GM12892 (cell line): ENCODE measurements at regions not wholly inside any gene's neighbourhood (a gene's known extent, or its start where the extent isn't known, plus 50 kb on each side); places are given as distances from the start of the nearest gene placed in this dataset.
"Not testable (repeated sequence)": the region's sequence is repeated elsewhere in the genome, so short reads cannot be mapped to it uniquely, and the experiment has no call there.

ENCODE experiments used
- DNase-seq: peaks from one replicate; pipeline ENCODE4 v3.0.0; 2011; ENCODE audit not compliant: insufficient read length
- FAIRE-seq: peaks from 2 replicates; lab custom pipeline; 2011; peaks lifted over from hg19 to GRCh38; lab: Jason Lieb, UNC

DNA sequence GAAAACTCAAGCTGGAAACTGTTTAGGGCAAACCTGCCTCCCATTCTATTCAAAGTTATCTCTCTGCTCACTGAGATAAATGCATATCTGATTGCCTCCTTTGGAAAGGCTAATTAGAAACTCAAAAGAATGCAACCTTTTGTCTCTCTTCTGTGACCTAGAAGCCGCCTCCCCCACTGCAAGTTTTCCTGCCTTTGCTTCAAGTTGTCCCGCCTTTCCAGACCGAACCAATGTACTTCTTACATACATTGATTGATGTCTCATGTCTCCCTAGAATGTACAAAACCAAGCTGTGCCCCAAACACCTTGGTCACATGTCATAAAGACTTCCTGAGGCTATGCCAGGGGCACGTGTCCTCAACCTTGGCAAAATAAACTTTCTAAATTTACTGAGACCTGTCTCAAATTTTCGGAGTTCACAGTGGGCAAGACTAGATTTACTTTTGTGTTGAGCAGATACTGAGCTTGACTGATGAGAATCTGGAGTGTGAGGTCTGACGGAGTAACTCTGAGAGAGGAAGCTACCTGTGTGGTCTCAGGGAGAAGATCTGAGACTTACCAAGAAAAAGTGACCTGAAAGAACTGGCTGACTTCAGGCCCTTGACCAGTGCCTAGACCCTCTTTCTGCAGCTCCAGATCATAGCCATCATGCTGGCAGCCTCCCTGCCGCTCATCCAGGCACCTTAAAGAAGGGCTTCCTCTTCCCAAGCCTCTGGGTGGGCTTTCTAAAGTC is 124.7 kb upstream of the NBPF9 start:
- not testable (repeated sequence) for FAIRE-seq, DNase-seq

DNA sequence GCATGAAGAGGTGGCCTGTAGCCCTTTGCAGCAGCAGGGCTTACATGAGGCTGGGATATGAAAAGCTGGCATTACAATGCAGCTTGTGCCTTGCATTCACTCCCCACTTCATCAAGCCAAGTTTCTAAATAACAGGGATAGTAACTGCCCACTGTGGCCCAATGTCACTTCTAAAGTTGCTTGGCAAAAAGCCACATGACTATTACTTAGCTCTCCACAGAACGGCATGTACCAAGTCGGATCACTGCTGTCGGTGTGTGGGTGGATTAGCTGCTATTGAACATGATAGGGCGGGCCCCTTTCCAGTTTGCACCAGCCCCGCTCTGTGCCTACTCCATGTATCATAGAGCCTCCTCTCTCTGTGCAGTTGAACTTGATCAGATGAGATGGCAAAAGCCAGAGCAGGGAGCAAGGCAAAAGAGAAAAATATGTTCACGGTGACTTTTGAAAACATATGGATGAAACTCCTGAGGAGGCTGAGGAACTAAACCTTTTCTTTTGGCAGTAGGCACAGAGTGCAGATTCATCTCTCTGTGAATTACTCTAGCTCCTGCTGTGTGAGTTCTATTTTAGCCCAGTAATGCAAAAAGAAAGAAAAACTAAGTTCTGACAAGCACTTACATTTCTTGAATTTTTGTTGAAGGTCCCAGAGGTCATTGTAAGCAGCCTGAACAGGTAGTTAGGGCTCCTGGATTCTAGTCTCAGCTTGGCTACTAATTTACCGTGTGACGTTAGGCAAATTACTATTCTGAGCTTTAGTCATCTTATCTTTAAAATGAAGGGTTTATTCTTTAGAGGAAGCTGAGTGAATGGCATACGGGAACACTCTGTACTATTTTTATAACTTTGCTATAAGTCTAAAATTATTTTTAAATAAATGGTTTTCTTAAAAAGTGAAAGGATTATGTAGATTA is 125.6 kb upstream of the NBPF9 start:
- not testable (repeated sequence) for DNase-seq, FAIRE-seq

GRCh38 chr1:149229813-149230212 is 126.5 kb upstream of the NBPF9 start:
- not testable (repeated sequence) for DNase-seq, FAIRE-seq

DNA sequence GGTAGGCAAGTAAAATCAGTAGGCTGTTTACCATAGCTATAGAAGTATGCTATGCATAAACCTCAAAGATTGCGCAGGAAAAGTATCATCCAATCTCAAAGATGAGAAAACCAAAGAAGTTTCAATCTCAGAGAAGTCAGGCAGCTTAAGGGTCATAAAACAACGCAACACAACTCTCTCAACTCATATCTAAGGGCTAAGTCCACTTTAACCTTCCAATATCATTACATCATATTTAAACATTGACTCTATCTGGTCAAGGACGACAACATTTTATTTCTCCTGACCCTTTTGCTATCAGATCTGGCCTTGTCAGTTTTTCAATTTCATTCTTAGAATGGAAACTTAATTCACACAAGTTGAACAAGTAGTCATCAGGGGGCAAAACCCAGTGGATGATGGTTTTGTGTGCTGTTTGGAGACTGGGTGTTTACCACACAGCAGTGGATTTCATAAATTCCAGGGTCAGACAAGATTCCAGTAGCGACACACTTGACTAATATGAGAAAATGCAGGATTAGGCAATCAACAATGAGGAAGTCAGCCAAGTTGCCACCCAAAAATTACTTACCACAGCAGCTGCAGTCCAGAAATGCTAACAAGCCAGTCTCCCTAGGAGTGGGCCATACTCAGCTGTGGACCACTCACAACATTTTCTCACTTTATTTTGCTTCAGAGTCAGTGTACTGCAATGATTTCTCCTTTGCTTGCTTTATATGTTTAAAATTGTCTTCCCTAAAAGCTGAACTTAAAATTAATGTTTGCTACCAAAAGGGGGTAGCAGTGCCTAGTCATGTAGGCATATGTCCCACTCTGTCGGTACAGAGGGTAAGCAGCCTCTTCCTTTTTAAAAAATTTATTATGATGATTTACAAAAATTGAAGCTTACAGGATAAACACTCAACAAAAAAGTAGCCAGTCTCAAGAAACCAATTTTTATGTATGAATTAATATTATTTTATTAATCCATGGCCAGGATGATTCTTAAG is 131.9 kb upstream of the NBPF9 start:
- FAIRE-seq, DNase-seq: not testable (repeated sequence)

DNA sequence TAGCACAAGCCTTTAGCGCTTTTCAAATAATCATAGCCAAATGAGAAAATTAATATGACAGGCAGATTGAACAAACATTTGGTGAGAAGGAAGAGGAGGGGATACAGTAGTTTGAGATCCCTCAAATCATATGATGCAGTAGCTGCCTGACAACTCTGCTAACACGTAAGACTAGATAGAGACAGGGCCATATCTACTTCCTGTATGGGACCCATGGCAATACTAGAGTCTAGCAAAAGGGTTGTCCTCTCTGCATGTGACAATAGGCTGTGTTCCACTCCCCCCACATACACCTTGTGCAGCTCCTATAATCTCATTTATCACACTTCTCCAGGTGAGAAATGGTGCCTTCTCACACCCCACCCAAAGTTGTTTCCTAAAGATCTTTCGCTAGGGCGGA is 134.2 kb upstream of the NBPF9 start:
- not testable (repeated sequence) for FAIRE-seq, DNase-seq

GRCh38 chr1:149239897-149240508 is 136.7 kb upstream of the NBPF9 start:
- FAIRE-seq = not testable (repeated sequence)

DNA sequence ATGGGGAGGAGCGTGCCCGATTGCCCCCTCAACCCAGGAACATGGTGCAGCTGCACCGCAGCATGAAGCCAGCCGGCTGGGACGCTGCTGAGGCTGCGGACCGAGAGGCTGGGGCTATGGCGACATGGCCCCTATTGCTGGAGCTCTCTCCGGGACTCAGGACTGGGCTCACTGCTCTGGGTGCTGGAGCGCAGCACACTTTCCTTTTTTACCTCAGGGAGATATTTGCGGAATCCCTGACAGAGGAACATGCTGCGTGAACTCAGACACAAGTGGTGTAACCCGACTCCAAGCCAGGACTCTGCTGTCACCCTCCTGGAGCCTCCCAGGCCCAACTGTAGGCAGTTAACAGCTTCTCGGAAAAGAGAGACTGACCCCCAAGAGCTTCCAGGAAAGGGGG is 137.2 kb upstream of the NBPF9 start:
- not testable (repeated sequence) for FAIRE-seq, DNase-seq

More at GRCh38 chr1:149239897-149240508, 136.7 kb upstream of the NBPF9 start:
- not testable (repeated sequence) for DNase-seq

- not testable (repeated sequence) for DNase-seq, FAIRE-seq
Observed at GRCh38 chr1:149241272-149241671, 137.9 kb upstream of the NBPF9 start.

- not testable (repeated sequence) for FAIRE-seq, DNase-seq
Observed at GRCh38 chr1:149243572-149243971, 140.2 kb upstream of the NBPF9 start.

GRCh38 chr1:149244621-149245020 is 141.3 kb upstream of the NBPF9 start:
- FAIRE-seq, DNase-seq: not testable (repeated sequence)

DNA sequence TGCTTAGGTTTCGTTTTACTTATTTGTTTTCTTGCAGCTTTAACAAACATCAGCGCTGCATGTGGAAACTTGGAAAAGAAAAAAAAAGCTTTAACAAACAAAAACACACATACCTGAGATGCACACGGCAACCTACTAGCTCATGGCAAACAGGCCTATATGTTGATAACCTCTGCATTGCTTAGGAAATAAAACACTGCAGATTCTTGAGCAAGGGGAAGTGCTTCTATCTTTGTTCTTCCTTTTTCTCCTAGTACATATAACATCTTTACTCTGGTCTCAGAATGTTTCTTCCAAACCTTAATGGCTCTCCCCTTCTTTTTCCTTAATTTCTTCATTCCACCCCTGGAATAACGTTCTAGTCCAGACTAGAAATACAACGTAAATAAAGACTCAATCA is 142.9 kb upstream of the NBPF9 start:
- not testable (repeated sequence) for DNase-seq, FAIRE-seq

DNA sequence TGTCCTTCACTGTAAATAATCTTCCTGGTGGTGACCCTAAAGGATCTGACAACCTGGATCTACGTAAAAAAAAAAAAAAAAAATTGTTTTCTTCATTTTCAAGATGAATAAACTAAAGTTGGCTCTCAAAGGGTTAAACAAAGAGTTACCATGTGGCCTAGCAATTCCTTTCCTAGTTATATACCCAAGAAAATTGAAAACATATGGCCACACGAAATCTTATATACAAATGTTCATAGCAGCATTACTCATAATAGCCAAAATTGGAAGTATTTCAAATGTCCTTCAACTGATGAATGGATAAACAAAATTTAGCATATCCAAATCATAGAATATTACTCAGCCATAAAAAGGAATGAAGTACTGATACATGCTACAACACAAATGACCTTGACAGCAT is 145.3 kb upstream of the NBPF9 start:
- not testable (repeated sequence) for FAIRE-seq, DNase-seq

- not testable (repeated sequence) for DNase-seq, FAIRE-seq
Observed at GRCh38 chr1:149249850-149250467, 146.6 kb upstream of the NBPF9 start.

GRCh38 chr1:149254894-149255847 is 151.8 kb upstream of the NBPF9 start:
- not testable (repeated sequence) for FAIRE-seq, DNase-seq

- not testable (repeated sequence) for FAIRE-seq, DNase-seq
Observed at GRCh38 chr1:149260284-149260683, 156.9 kb upstream of the NBPF9 start.

DNA sequence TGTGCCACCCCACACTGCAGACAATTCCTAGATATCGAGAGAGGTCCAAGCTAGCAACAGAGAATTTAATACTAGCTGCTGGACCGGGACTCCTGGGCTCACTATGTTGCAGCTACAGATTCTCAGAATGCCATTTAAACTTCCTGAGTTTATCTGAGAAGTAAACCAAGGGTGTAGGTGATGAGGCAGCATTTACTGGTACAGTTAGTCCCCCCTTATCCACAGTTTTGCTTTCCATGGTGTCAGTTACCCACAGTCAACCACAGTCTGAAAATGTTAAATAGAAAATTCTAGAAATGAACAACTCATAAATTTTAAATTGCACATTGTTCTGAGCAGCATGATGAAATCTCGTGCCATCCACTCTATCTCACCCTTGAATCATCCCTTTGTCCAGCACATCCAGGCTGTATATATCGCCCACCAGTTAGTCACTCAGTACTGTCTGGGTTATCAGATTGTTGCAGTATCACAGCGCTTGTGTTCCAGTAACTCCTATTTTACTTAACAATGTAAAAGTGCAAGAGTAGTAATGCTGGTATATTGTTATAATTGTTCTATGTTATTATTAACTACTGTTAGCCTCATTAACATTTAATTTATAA is 157.5 kb upstream of the NBPF9 start:
- DNase-seq, FAIRE-seq: not testable (repeated sequence)

- FAIRE-seq, DNase-seq: not testable (repeated sequence)
Observed at GRCh38 chr1:149267287-149267686, 163.9 kb upstream of the NBPF9 start.
